GM18519 (cell line): ENCODE measurements at regions not wholly inside any gene's neighbourhood (a gene's known extent, or its start where the extent isn't known, plus 50 kb on each side); places are given as distances from the start of the nearest gene placed in this dataset.

Experiments used
- ATAC-seq: cut with Tn5 transposase; IDR thresholded peaks from one replicate; pipeline ENCODE4 v1.9.1; 2021; ENCODE audit warnings: mild to moderate bottlenecking, moderate library complexity; ENCODE audit not compliant: unreplicated experiment, low FRiP score

GRCh38 chr6:76330031-76330430 is 257.6 kb upstream of the IMPG1 start:
- ATAC-seq: no peak

DNA sequence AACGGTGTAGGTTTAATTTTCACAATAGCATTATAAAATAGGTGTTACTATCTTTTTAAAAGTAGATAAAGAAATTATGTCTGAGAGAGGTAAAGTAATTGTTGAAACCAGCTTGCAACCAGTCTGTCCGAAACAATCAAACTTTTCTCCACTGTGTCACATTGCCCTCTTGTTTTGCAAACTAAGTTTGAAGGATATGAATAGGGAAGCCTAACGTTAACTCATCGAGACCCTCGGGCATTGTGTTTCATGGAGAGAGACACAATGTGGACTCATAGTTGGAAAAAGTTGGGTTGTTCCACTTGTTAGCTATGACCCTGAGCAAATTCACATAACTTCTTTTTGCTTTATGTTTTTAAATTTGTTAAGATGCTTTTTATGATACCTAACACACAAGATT is 254.4 kb upstream of the IMPG1 start:
- ATAC-seq: no peak
